NCI-H187 (cell line): ENCODE measurements at regions not wholly inside any gene's neighbourhood (a gene's known extent, or its start where the extent isn't known, plus 50 kb on each side); places are given as distances from the start of the nearest gene placed in this dataset.

ENCODE experiments used
- DNase-seq, 2 experiments: peaks; one replicate each; lab custom pipeline; 2025; lab: John Stamatoyannopoulos, UW

GRCh38 chr18:57243624-57244179, 96.8 kb downstream of the BOD1L2 start:
- DNase-seq: no peak

DNA sequence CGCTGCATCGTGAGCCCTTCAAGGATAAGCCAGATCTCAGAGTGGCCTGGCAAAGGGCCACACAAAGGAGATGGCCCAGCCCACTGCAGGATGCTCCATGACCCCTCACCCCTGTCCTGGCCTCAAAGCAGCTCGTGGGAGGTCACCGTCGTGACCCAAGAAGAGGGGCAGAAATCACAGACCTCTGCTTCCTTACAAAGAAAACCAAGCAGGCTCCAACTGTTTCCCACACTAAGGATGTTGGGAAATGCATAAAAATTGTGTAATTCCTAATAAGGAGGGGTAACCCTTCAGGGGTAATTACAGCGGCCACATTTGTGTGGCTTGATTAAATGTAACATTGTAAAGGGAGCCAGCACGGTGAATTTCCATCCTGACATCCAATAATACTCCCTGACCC, 102.3 kb downstream of the BOD1L2 start:
- DNase-seq: no peak

GRCh38 chr18:57249883-57250282, 102.5 kb upstream of the ST8SIA3 start:
- DNase-seq: no peak

DNA sequence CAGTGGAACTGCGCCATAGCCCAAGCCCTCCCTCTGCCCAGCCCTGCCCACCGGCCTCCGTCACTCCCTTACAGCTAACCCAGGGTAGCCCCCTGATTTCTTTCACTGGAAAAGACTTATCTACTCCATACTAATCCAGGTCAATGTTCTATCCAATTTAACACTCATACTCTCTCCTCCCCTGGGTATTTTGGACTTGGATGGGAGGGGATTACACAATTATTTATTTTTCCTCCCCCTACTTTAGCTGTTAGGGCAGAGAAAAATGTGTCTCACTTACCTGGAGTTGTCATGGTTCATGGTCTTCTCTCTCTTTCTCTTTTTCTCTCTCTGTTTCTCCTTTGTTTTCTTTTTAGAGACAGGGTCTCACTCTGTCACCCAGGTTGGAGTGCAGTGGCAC, 100.6 kb upstream of the ST8SIA3 start:
- no peak for DNase-seq

- no peak for DNase-seq
Observed at GRCh38 chr18:57253903-57254302, 98.5 kb upstream of the ST8SIA3 start.

- DNase-seq: no peak
Observed at GRCh38 chr18:57258131-57258777, 94.1 kb upstream of the ST8SIA3 start.

- DNase-seq: no peak
Observed at GRCh38 chr18:57267368-57267925, 84.9 kb upstream of the ST8SIA3 start.

- no peak for DNase-seq
Observed at GRCh38 chr18:57269756-57270155, 82.6 kb upstream of the ST8SIA3 start.

GRCh38 chr18:57270156-57270555, 82.2 kb upstream of the ST8SIA3 start:
- no peak for DNase-seq

DNA sequence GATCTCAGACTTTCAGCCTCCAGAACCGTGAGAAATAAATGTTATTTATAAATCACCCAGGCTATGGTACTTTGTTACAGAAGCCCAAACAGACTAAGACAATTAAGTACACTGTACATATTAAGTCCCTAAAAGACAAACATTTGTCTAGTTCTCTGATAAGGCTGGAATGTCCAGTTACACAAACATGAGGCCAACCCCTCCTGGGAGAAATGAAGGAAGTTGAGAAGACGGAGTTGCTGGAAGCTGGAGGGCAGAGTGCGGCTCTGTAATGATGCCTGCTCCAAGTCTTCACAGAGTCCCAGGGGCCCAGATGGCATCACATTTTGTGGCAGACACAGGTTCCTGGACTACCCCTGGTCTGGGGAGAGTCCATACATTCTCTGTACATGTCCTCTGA, 79.2 kb upstream of the ST8SIA3 start:
- DNase-seq: no peak

DNA sequence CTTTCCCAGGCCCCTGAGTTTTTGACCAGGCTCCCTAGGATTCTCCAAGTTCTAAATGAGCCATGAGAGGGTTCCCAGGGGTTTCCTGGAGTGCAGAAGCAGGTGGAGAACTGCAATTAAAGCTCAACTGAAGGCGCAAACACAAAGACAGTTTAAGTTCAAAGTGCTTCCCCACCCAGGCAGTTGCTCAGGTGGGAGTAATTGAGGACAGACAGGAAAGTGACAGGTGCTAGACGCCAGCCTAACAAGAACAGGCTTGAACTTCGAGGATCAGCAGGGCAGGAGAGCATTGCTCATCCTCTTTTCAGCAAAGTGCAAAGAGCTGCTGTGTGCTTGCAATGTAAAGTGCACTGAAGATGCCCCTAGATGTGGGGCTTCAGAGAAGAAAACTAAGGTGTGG, 77.2 kb upstream of the ST8SIA3 start:
- peak; percentile 34 to 68 for DNase-seq

- no peak for DNase-seq
Observed at GRCh38 chr18:57276829-57277228, 75.5 kb upstream of the ST8SIA3 start.

DNA sequence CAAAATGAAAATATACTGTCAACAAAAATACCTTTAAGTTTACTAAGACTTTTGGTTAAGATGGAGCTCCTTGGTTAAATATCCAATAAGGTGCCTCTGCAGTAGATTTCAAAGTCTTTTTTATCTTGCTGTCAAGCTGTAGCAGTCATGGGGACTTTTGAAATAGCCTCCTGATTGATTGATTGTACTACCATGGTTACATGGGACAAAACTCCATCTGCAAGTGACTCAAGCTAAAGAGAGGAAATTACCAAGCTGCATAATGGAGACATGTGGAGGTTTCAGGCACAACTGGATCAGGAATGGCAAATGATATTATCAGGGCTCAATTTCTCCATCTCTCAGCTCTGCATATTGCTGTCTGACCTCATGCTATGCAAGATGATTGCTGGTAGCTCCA, 73.4 kb upstream of the ST8SIA3 start:
- no peak for DNase-seq

DNA sequence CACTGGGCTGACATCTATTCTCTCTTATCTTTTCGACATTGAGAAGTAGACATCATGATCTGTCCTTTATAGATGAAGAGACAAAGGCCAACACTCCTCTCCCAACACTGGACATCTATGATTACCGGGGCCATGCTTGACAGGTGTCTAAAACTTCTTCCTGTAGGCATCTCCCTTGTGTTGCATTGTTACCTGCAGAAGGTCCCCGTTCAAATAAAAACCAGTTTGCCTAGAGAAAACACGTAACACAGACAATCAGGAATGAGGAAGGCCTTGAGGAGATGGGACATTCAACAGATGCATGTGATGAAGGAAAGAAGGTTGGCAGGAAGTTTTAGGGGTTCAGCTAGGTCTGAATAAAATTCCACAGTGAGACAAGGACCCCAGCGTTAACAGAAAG, 70.8 kb upstream of the ST8SIA3 start:
- DNase-seq: no peak

DNA sequence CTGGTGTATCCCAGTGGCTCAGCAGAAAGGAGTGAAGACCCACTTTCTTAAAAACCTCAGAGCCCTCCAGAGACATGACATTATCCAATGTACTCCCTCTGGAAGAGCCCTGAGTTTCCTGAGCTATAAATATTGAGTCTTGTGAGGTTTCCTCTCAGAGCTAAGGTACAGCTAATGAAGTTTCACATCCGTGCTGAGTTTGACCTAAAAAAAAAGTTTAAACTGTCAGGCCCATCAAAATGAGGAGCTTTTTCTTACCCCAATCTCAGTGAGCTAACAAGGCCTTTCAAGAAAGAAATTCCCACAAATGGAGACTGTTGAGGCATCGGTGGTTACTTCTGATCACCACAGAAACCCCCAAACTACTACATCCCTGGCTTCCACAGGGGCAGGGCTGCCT, 65.4 kb upstream of the ST8SIA3 start:
- DNase-seq: no peak

DNA sequence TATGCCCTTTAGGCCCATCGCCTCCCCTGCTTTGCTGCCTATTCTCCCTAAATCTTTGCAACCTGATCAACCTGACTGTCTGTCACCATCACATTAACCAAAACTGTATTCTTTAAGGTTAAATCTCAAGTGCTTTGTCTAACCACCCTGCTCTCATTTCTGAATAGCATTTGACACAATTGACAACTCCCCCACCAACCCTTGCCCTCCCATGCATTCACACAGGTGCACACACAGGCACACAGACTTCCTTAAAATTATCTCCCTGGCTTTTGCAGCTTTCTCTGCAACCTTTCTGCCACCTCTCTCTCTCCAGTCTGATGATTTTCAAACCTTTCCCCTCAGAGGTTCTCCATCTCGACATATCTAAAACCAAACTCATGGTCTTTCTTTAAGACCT, 64.6 kb upstream of the ST8SIA3 start:
- peak in 1 of 2 experiments; percentile 52 for DNase-seq

GRCh38 chr18:57294547-57294946, 57.8 kb upstream of the ST8SIA3 start:
- no peak for DNase-seq

GRCh38 chr18:57296336-57296735, 56.0 kb upstream of the ST8SIA3 start:
- DNase-seq: no peak

DNA sequence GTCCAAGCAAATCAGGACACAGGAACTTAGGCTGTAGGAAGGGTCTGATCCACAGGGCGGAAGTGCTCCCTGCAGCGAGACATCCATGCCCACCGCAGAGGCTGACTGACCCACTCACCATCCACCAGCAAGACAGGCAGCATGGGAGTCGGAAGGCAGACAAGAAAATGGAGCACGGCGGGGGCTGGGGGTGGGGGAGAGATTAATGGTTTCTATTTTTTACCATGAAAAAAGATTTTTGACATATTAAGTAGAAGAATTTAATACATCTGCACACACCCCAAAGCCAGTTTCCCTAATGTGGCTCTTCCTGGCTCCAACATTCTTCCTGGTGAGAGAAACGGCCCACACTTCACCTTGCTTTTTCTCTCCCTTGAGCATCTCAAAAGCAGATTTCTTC, 55.1 kb upstream of the ST8SIA3 start:
- DNase-seq: no peak

GRCh38 chr18:57299931-57300330, 52.4 kb upstream of the ST8SIA3 start:
- no peak for DNase-seq

GRCh38 chr18:57301573-57302559, 50.5 kb upstream of the ST8SIA3 start:
- DNase-seq: no peak
